HG02798 (cell line): ENCODE measurements at regions not wholly inside any gene's neighbourhood (a gene's known extent, or its start where the extent isn't known, plus 50 kb on each side); places are given as distances from the start of the nearest gene placed in this dataset.
"Not testable (repeated sequence)": the region's sequence is repeated elsewhere in the genome, so short reads cannot be mapped to it uniquely, and the experiment has no call there.

Source experiments
- ATAC-seq: cut with Tn5 transposase; IDR thresholded peaks from one replicate; pipeline ENCODE4 v1.9.1; 2021; ENCODE audit warnings: mild to moderate bottlenecking; ENCODE audit not compliant: unreplicated experiment, poor library complexity

GRCh38 chr2:207434899-207435465 lies 94.8 kb upstream of the CREB1 start:
- no peak for ATAC-seq

GRCh38 chr2:207437136-207437523 lies 92.6 kb upstream of the CREB1 start:
- ATAC-seq, result no peak

DNA sequence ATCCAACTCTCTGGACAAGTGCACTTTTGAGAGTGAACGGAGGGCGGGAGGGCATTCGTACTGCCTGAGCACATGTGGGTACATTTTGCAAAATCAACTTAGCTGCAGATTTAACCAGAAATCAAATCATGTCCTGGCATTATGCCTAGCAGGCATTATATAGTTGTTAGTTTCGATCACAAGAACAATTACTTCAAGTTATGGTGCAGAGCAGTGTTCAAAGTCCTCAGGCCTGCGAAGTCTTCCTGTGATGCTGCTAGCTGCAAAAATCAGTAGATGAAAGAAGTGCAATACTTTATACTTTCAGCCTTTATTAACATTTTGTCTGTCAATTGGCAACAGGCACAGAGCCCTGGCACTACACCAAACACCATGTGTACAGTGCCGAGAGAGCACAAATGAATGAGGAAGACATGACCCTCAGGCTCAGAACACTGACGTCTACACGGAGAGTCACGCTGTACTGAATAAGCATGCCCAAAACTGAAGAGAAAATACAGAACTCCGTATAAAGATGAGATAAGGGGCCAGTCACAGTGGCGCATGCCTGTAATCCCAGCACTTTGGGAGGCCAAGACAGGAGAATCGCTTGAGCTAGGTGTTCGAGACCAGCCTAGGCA lies 92.1 kb upstream of the CREB1 start:
- ATAC-seq, result no peak

DNA sequence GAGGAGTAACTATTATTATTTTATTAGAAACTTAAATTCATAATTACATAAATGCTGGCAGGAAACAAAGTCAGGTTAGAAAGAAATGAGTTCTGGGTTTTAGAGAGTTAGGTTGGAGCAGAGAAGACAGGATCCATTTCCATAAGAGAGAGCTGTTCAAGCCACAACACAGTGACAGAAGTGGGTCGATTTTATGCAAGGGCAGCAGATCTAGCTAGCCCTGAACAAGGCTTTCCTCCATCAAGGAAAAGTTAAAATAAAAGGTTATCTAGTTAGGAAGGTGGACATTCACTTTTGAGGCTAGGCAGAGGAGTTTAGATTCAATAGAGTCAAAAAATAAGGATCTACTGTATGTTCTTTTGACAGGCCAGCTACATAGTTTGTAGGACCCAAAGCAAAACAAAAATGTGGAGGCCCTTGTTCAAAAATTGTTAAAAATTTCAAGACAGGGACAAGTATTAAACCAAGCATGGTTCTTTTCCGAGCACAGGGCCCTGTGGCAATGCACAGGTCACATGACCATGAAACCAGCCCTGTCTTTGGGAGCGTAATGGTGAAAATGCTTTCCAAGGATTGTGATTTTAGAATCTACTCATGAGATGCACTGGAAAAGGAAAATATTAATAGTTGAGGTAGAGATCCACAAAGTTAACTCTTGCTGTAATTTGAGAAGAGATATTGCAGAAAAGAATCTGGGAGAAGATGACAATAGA lies 91.2 kb upstream of the CREB1 start:
- ATAC-seq, result no peak

- not testable (repeated sequence) for ATAC-seq
Measured at GRCh38 chr2:207439881-207440280, 89.9 kb upstream of the CREB1 start.

GRCh38 chr2:207444756-207445155 lies 85.0 kb upstream of the CREB1 start:
- no peak for ATAC-seq

GRCh38 chr2:207446653-207447052 lies 83.1 kb upstream of the CREB1 start:
- no peak for ATAC-seq

DNA sequence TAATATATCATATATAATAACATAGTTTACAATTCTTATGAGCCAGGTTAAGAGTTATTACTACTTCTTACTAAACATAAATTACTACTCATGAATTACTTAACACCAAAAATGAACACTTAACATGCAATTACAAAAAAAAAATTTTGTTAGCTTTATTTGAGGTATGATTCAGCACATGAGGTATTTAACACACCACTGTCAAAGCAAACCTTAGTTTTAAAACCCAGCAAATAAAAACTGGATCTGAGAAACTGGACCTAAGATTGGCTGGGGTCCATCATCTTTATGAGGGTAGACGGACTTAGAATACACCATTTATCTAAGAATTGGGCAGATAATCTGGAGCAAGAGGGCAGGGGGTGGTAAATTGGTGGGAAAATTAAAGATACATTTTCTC lies 81.8 kb upstream of the CREB1 start:
- ATAC-seq, result no peak

DNA sequence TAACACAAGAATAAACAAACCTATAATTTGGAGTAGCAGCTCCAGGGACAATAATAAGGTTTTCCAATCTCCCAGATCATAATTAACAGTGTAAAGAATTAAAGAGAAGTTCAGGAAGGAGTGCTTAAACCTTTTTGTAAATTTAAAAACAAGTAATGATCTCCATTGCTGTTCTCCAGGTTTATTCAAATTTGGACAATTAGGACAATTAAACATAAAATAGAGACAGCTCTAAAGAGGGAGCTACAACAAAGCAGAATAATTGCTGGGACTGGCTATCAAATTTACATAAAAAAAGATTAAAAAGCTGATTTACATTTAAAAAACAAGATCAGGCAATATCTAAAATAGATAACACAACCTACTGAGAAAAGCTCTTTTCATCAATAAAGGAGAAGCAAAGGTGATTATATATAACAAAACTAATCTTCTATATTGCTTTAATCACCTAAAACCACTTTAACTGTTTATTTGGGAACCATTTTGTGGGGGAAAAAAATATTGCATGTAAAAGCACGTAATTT lies 80.1 kb upstream of the CREB1 start:
- no peak for ATAC-seq

DNA sequence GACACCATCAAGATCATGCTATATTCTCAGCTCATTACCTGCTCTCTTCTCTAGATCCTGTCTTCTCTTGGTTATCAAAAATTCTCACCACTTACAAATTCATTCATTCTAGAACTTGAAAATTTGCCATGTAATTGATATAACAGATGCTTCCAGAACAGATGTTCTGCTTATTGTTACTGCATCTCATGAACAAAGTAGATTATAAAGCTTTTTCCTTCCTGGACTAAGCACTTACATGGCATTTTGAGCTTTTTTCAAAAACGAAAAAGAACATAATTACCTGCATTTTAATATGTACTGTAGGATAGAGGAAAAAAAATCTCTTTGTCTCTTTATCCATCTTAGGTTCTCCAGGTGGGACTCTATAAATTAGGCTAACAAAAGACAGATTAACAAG lies 79.6 kb upstream of the CREB1 start:
- ATAC-seq, result no peak

GRCh38 chr2:207458582-207458981 lies 71.2 kb upstream of the CREB1 start:
- no peak for ATAC-seq

DNA sequence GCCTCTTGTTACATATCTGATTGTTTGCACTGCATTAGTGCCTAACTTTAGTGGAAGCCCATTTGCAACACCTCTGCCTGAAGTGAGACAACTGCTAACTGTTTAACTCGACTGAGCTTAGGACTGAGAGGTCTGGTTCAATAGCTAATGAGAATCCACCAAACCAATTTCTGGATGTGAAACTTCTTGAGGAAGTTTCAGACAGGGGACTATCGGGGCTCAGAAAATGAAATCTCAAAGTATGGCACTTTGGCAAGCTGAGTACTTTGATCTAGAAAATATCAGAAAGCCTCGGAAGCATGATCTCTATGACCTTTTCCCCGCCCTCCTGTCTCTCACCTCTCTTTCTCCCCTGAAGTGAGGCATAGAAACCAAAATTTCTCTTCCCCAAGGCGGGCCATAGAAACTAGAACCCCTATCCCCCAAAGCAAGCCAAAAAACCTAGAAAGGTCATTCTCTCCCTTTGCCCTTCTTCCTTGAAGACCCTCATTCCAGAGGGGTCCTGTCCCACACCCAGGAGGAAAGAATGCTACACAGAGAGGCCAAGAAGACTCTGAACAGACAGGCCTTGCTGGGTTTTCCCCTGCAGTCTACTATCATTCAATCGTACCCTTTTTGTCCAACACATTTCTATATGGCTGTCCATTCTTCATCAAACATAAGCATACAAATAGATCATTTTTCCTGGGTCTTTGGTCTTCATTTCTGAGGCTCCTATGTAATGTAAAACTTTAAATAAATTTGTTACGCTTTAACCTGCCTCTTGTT lies 69.6 kb upstream of the CREB1 start:
- ATAC-seq, result peak; percentile 87

GRCh38 chr2:207463433-207463832 lies 66.3 kb upstream of the CREB1 start:
- ATAC-seq, result no peak

- no peak for ATAC-seq
Measured at GRCh38 chr2:207464007-207464406, 65.8 kb upstream of the CREB1 start.

DNA sequence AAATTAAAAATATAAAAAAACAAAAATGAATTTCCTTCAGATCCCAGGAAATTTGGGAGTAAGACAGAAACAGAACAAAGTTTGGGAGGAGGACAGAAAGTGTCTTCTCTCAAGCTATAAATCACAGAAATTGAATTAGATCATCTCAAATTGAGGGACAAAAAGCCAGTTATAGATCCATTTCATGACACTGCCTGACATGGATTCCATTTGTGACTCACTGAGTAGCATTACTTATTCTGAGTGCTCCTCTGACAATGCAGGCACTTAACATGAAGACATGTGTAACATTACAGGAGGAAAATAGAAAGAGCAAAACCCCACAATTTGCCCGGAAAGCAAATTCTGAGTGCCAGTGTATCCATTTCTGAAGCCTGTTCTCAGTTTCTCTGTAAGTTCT lies 63.9 kb upstream of the CREB1 start:
- no peak for ATAC-seq

GRCh38 chr2:207467716-207468347 lies 61.9 kb upstream of the CREB1 start:
- ATAC-seq, result peak; percentile 91

- ATAC-seq, result no peak
Measured at GRCh38 chr2:207468488-207468887, 61.3 kb upstream of the CREB1 start.

GRCh38 chr2:207469451-207469850 lies 60.3 kb upstream of the CREB1 start:
- ATAC-seq, result no peak

DNA sequence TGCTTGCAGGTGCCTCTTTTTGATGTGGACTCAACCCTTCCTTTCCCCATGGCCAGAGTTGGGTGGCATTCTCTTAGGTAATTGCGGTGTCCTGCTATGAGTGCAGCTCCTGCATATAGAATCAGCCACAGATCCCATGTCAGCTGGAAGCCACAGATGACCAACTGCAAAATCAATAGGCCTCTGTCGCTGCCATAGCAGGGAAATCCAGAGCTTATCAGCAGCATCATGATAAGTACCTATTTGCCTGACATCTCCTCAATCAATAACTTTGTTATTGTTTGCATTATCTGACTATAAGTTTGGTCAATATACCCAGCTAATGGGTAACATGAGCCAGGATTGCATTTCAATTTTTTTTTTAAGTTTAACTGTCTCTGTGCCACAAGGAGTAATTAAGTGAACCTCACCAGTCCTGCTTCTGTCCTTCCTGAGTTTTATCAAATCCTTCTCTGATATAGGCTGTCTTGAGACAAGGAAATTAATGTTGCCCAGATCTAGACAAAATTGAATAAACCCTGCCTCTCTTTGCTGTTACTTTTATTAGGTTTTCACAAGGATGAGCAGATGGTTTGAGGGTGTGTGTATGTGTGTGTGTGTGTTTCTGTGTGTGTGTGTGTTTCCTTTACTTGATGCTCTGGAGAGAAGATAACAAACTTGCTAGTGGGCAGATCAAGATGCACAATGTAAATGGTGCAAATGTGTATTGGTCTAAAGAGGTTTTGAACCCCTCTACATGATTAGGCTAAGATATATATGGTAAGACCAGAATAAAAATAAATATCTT lies 59.6 kb upstream of the CREB1 start:
- ATAC-seq, result no peak

GRCh38 chr2:207471261-207471660 lies 58.5 kb upstream of the CREB1 start:
- no peak for ATAC-seq
